ENCODE measurements at regions not wholly inside any gene's neighbourhood (a gene's known extent, or its start where the extent isn't known, plus 50 kb on each side); places are given as distances from the start of the nearest gene placed in this dataset.

DNA sequence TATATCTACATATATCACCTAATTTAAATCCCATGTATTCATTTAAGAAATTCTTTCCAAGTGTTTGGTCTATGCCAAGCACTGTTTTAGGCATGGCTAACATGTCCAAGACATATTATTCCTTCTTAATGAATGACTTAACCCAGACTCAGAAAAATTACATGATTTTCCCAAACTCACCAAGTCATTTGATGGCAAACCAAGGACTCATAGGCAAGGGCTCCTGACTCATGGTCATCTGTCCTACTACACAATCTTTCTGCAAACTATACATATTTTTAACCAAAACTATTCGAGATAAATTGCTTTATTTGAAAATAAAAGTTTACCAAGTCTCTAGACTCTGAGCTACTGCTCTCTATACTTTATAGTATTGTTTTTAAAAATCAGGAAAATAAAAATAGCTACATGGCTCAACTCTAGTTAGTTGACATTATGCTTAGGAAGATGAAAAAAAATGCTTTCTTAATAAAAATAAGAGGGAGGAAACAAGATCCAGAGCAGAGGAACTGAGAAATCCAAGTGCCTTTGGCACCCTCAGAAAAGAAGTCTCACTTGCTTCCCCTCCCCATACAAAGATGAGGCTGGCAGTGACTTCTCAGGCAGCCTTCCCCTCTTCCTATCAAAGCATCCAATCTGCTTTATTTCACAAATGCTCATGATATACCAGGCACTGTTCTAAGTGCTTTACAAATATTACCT, 182.2 kb downstream of the RSL24D1 start (continued):
- TF ChIP-seq, protein P1, sequence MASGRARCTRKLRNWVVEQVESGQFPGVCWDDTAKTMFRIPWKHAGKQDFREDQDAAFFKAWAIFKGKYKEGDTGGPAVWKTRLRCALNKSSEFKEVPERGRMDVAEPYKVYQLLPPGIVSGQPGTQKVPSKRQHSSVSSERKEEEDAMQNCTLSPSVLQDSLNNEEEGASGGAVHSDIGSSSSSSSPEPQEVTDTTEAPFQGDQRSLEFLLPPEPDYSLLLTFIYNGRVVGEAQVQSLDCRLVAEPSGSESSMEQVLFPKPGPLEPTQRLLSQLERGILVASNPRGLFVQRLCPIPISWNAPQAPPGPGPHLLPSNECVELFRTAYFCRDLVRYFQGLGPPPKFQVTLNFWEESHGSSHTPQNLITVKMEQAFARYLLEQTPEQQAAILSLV (CRISPR knock-in tag; IDR thresholded peaks at IDR 0.05; ENCODE audit: borderline replicate concordance), result no peak
- TF ChIP-seq ZSCAN29 (CRISPR knock-in tag; conservative IDR thresholded peaks at IDR 0.05) (no peak), ZFYVE20 (CRISPR knock-in tag; IDR thresholded peaks at IDR 0.05; ENCODE audit: borderline replicate concordance, low read depth) (no peak), NKX3-1 (CRISPR knock-in tag; IDR thresholded peaks at IDR 0.05) (no peak), ZNF652 (CRISPR knock-in tag; IDR thresholded peaks at IDR 0.05; ENCODE audit: borderline replicate concordance, low read depth) (no peak)
- TF ChIP-seq, protein P2, sequence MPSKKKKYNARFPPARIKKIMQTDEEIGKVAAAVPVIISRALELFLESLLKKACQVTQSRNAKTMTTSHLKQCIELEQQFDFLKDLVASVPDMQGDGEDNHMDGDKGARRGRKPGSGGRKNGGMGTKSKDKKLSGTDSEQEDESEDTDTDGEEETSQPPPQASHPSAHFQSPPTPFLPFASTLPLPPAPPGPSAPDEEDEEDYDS (CRISPR knock-in tag; IDR thresholded peaks at IDR 0.05), result no peak

GRCh38 chr15:55008421-55008820, 188.3 kb downstream of the RSL24D1 start:
- no peak for ATAC-seq
- intact Hi-C loops (cut with micrococcal nuclease; ENCODE audit: unreplicated experiment), result no loop called here
- TF ChIP-seq BHLHE40 (IDR thresholded peaks at IDR 0.05; ENCODE audit: low read length) (no peak), GLMP (CRISPR knock-in tag; IDR thresholded peaks at IDR 0.05; ENCODE audit: borderline replicate concordance) (no peak), PAF1 (CRISPR knock-in tag; IDR thresholded peaks at IDR 0.05) (no peak), ZNF484 (CRISPR knock-in tag; IDR thresholded peaks at IDR 0.05; ENCODE audit: borderline replicate concordance, low read depth) (no peak)
- TF ChIP-seq, protein P3, sequence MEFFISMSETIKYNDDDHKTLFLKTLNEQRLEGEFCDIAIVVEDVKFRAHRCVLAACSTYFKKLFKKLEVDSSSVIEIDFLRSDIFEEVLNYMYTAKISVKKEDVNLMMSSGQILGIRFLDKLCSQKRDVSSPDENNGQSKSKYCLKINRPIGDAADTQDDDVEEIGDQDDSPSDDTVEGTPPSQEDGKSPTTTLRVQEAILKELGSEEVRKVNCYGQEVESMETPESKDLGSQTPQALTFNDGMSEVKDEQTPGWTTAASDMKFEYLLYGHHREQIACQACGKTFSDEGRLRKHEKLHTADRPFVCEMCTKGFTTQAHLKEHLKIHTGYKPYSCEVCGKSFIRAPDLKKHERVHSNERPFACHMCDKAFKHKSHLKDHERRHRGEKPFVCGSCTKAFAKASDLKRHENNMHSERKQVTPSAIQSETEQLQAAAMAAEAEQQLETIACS (CRISPR knock-in tag; IDR thresholded peaks at IDR 0.05), result no peak

More at GRCh38 chr15:55008421-55008820, 188.3 kb downstream of the RSL24D1 start:
- no peak overlapping the region for H3K9ac ChIP-seq (ENCODE audit: insufficient read depth, low read depth, low read length)
- in situ Hi-C loops (cut with HindIII; ENCODE audit: extremely low pct_ligation_motif_present, low pct_unique_long_range_greater_than_20kb), result no loop called here
- H3K4me1 ChIP-seq (ENCODE audit: insufficient read depth, low read length), result no peaks in the 10 kb centered on the region
- ChIA-PET CTCF (ENCODE audit: low intra/inter-chr PET ratio, low total read pairs) (no interaction called here), POLR2A (no interaction called here)
- no peak overlapping the region for H3K27ac ChIP-seq (ENCODE audit: extremely low read length, insufficient read depth, low read length)
- BruUV-seq (replicated peaks), result no TSS peak
- H3K4me3 ChIP-seq (replicated peaks in 1 of 3; ENCODE audit: insufficient read depth in 1 of 3, low read depth in 2 of 3, low read length in 3 of 3), result no peak overlapping the region
- H2AFZ ChIP-seq (ENCODE audit: low read length), result no peak overlapping the region
- no peaks in the 10 kb centered on the region for H3K79me2 ChIP-seq (ENCODE audit: insufficient read depth, low read length)
- no peaks in the 10 kb centered on the region for H3K9me3 ChIP-seq (ENCODE audit: low read length)
- H4K20me1 ChIP-seq (ENCODE audit: insufficient read depth, low read length), result no peaks in the 10 kb centered on the region
- H3K27me3 ChIP-seq (ENCODE audit: control insufficient read depth in 1 of 2, insufficient read depth in 2 of 2, low read length in 2 of 2), result no peaks in the 10 kb centered on the region; a peak in 1 of 5 replicates
- DNase-seq (ENCODE audit: low spot score), result no peak
- no peak overlapping the region for H3K4me2 ChIP-seq (ENCODE audit: low read depth, low read length)
- no peaks in the 10 kb centered on the region for H3K36me3 ChIP-seq (replicated peaks in 1 of 2; ENCODE audit: control insufficient read depth in 1 of 2, insufficient read depth in 2 of 2, low read length in 2 of 2)
- FAIRE-seq, result no peak
- WGBS (ENCODE audit: low lambda C conversion rate), result 59% methylated on average over 4 of the region's 4 CpGs

Data from HepG2 (cell line).